GM12878 (cell line): ENCODE measurements at regions not wholly inside any gene's neighbourhood (a gene's known extent, or its start where the extent isn't known, plus 50 kb on each side); places are given as distances from the start of the nearest gene placed in this dataset.

Experiments
- CHD1 ChIP-seq: IDR thresholded peaks from 2 replicates; pipeline ENCODE4 v1.6.1; 2012; ENCODE audit warnings: low read depth, low read length, improper control_type of control experiment
- CTCF ChIP-seq, 3 experiments: IDR thresholded peaks in 2 of 3; conservative IDR thresholded peaks in 1 of 3; 2 replicates each; pipeline ENCODE4 v1.5.1; 2011; ENCODE audit warnings: low read depth in 3 of 3, low read length in 3 of 3, mild to moderate bottlenecking in 3 of 3, control low read depth in 2 of 3, moderate library complexity in 2 of 3, inconsistent platforms in 1 of 3, mixed read lengths in 1 of 3; ENCODE audit not compliant: control insufficient read depth in 2 of 3, insufficient read depth in 1 of 3; ENCODE audit errors: extremely low read depth in 1 of 3
- EP300 ChIP-seq, 2 experiments: fragments of 150-350 bp in 1 of 2; IDR thresholded peaks; 2 replicates each; pipeline ENCODE4 v1.6.1; 2011 to 2012; ENCODE audit warnings: low read depth in 2 of 2, low read length in 2 of 2, borderline replicate concordance in 1 of 2, improper control_type of control experiment in 1 of 2, inconsistent platforms in 1 of 2; ENCODE audit not compliant: control insufficient read depth in 1 of 2
- ESRRA ChIP-seq: IDR thresholded peaks from 2 replicates; pipeline ENCODE4 v1.6.1; 2012; ENCODE audit warnings: mild to moderate bottlenecking, low read length, improper control_type of control experiment
- EZH2 ChIP-seq: IDR thresholded peaks from 2 replicates; pipeline ENCODE4 v1.6.1; 2012; ENCODE audit warnings: low read depth, mild to moderate bottlenecking, control low read depth, inconsistent platforms, low read length, borderline replicate concordance; ENCODE audit not compliant: control insufficient read depth
- IRF4 ChIP-seq: IDR thresholded peaks from 2 replicates; pipeline ENCODE4 v1.6.1; 2011; ENCODE audit warnings: low read depth, low read length
- MTA3 ChIP-seq: IDR thresholded peaks from 2 replicates; pipeline ENCODE4 v1.6.1; 2012; ENCODE audit warnings: low read length, inconsistent platforms, borderline replicate concordance
- PAX8 ChIP-seq: fragments of 450-650 bp; IDR thresholded peaks from 2 replicates; pipeline ENCODE4 v1.6.1; 2017; ENCODE audit warnings: mild to moderate bottlenecking, moderate library complexity
- POLR2AphosphoS5 ChIP-seq: IDR thresholded peaks from 2 replicates; pipeline ENCODE4 v1.6.1; 2011; ENCODE audit warnings: mild to moderate bottlenecking, low read length, inconsistent platforms
- USF1 ChIP-seq: IDR thresholded peaks from 2 replicates; pipeline ENCODE4 v1.6.1; 2011; ENCODE audit warnings: borderline replicate concordance, low read depth, mild to moderate bottlenecking, moderate library complexity, mixed read lengths, low read length; ENCODE audit not compliant: insufficient read depth; ENCODE audit errors: extremely low read length

- no peak for TF ChIP-seq USF1
- no peak for TF ChIP-seq CTCF (IDR thresholded peaks at IDR 0.05 in 2 of 3, conservative IDR thresholded peaks at IDR 0.05 in 1 of 3; ENCODE audit: control insufficient read depth in 2 of 3, extremely low read depth in 1 of 3, insufficient read depth in 1 of 3, low read depth in 3 of 3, low read length in 3 of 3)
- TF ChIP-seq EP300 (IDR thresholded peaks at IDR 0.05; ENCODE audit: borderline replicate concordance in 1 of 2, control insufficient read depth in 1 of 2, low read depth in 2 of 2, low read length in 2 of 2) = no peak
- TF ChIP-seq ESRRA = no peak
- no peak for TF ChIP-seq IRF4
- TF ChIP-seq MTA3 = no peak
- TF ChIP-seq POLR2AphosphoS5 = no peak
- no peak for TF ChIP-seq EZH2
- TF ChIP-seq PAX8 = no peak
- no peak for TF ChIP-seq CHD1
Measured at GRCh38 chr9:12183321-12183720, 509.9 kb upstream of the TYRP1 start.
